GM18498 (cell line): ENCODE measurements at regions not wholly inside any gene's neighbourhood (a gene's known extent, or its start where the extent isn't known, plus 50 kb on each side); places are given as distances from the start of the nearest gene placed in this dataset.
A peak's percentile ranks its signal among the peaks of the same experiment; 100 is the strongest.

ENCODE experiments used
- ATAC-seq: cut with Tn5 transposase; IDR thresholded peaks from one replicate; pipeline ENCODE4 v1.9.1; 2021; ENCODE audit warnings: mild to moderate bottlenecking, moderate library complexity; ENCODE audit not compliant: unreplicated experiment

DNA sequence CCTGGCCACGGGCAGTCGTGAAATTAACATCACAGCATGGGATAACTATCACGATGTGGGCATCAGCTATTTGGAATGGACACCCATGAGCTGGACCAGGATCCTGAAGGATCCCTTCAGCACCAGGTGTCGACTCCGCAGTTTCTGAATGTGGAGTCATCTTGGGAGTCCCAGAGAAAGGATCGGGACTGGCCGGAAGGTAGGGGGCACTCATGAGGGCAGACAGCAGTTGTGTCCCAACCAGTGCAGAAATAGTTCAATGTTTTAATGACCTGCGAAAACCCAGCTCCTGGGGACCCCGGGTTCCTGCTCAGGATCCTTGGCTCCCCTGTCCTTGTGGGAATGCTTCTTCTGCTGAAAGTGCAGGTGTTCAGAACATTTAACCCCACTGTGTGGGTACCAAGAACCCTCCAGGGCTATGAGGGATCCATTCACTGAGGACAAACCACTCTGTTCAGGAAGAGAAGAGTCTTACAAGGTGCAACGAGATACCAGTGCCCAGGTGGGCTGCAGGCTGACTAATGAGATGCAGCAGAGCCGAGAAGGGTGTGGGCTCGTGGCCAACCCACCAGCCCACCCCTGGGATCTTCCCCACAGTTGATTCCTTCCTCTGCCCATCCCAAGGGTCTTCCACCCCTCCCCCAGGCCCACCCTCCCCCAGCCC lies 154.8 kb downstream of the SALL1 start:
- no peak for ATAC-seq

DNA sequence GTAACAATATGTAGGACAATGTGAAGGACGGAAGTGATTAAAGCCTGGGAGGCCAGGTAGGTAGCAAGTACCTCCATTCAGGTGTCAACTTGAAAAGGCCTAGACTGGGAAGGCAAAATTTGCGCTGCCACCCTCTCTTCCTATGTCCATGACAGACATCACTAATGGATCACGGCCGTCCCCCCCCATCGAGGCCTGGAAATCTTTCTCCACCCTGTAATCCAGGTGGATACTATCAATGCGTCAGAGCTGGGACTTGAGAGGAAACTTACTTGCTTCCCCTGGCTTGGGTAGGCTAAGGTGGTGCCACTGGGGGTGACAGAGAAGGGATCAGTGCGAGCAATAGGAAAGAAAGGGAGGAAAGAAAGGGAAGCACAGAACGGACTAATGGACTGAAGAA lies 156.1 kb downstream of the SALL1 start:
- no peak for ATAC-seq

DNA sequence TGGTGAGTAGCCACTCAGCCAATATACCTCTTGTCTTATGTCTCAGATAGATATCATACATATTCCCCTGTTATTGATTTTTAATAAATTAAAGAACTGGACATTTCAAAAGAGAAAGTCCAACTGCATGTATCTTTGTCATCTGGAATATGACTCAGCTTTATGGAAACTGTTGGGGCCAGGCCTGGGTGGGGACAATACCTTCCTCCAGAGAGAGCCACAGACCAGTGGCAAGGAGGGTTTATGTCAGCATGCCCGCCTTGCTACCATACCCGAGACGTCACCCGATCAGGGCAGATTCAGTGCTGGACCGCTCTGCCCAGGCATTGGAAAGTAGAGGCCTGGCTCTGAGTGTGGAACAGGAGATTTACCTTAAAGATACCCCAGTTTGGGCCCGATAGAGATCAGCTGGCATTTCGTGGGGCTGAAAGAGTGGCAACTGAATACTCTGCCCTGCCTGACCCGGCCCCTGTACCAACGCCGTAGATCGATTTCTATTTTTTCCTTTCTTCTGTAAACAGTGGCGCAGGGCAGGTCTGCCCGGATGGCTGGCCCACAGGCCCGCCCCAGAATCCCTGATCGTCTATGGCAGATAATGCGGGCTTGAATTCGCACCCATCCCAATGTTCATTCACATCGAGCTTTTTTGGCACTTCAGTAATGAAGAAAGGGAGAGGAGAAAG lies 158.6 kb downstream of the SALL1 start:
- ATAC-seq, result no peak

DNA sequence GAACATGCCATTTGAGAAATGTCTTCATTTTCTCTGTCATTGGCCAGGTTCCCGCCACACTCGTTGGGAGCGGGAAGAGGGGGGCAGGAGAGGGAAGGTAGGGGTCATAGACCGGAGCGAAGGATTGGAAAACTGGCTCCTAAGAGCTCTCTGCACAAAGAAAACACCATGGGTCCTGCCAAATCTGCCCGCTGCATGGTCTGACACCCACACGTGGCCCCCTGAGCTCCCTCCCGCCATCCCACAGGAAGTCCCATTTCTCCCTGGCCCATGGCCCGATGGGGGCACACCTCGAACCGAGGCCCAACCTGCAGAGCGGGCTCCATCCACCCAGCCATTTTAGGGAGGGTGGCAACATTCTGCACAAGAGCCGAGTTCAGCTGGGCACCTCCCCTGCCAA lies 159.6 kb downstream of the SALL1 start:
- no peak for ATAC-seq

DNA sequence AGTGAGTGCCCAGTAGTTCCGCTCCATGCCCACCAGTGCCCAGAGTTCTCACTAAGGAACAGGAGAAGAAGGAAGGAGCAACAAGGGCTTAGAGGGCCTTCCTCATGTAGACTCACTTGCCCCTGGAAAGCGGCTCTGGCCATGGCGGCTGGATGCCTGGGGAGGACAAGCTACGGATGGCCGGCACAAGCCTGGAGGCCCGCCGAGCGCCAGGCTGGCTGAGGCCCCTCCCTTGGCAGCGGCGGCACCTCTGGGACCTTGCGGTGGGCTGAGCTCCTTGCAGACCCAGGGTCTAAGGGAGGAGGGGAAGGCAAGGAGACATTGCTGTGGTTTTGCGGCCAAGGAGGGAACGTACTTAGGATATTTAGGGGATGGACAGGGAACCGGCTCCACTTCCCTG lies 160.1 kb downstream of the SALL1 start:
- ATAC-seq, result no peak

DNA sequence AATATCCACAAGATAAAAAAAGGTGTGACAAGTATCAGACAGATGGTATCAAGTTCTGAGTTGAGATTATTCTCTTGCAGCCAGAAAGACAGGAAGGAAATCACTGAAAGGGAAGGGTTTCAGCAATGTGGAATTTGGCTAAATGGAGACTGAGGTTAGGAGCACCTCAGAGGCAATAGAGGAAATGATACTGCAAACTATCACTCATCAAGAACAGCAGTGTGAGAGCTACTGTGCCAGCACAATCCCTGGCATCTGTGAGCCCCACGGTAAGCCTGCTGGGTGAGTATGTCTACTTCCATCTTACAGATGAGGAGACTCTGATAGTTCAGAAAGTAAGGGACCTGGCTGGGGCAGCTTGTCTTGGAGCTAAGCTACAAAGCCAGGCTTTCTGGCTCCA lies 162.0 kb downstream of the SALL1 start:
- no peak for ATAC-seq

DNA sequence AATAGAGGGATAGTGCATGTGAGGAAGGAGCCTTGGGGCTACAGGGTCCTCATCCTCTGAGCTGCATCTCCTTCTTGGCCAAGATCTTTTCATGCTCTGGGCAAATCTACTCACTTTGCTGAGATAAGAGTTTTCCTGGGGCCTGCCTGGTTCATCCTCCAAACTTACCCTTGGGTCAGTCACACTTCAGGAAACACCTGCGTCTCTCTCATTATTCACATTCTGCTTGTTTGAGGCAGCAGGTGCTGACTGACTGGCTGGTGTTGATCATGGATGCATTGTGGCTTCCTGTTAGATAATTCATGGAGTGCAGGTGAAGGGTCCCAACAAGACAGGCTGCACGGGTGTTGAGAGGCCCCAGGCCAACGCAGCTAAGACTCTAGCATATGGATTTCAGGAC lies 162.6 kb downstream of the SALL1 start:
- no peak for ATAC-seq

DNA sequence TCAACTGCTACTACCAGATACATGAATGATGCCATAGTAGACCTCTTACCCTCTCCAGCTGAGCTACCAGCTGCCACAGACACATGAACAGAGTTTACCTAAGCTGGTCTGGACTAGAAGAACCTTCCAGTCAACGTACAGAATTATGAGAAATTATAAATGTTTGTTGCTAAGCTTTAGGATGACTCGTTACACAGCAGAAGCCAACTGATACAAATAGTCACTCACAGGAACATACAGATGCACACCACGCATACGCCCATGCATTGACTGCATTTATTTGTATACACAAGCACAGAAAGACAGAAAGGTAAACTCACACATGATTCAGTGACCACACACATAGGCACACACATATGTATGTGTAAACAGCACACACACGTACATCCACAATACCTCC lies 164.6 kb downstream of the SALL1 start:
- ATAC-seq, result no peak

DNA sequence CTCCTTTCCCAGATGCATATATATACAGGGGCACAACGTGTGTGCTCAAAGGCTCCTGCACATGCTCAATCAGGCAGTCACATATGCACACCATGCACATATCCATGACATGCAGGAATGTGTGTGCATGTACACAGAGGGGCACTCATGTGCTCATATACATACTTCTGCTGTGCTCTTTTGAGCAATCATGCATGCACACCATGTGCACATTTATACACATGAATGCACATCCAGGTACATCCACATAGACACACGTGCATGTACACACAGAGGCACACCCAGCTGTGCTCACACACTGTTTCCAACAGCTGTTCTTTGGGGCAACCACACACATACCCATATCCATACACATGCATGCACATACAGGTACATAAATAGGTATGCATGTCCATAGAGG lies 165.3 kb downstream of the SALL1 start:
- no peak for ATAC-seq

DNA sequence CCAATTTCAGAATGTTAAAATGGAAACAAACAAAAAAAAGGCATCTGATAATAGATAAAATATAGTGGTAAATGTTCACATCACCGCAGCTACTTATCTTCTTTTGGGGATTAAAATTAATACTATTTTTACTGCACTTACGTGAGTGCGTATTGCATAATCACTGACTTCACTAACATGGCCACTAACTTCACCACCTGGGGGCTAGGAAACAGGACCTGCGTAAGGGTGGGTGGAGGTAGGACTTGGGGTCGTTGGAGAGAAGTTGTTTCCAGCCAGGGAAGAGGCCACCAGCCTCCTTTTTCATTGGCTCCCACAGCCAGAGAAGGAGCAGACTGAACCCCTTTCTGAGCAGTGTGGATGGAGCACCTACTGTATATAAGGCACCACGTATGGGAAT lies 166.4 kb downstream of the SALL1 start:
- no peak for ATAC-seq

DNA sequence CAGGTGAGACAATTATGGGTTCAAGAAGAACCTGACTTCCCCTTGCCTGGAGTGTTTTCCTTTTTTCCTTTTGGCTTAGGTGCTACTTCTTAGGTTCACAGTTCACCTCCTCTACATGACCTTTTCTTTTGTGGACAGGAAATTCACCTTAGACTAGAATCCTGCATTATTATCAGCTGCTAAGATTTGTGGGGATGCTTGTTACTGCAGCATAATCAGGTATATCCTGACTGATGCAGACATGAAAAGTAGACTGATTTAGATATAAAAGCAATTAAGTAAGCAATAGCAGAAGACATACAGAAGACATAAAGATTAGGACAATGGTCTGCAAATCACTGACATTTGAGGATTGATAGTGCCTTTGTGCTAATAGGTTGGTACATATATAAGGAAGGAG lies 168.3 kb downstream of the SALL1 start:
- ATAC-seq, result no peak

DNA sequence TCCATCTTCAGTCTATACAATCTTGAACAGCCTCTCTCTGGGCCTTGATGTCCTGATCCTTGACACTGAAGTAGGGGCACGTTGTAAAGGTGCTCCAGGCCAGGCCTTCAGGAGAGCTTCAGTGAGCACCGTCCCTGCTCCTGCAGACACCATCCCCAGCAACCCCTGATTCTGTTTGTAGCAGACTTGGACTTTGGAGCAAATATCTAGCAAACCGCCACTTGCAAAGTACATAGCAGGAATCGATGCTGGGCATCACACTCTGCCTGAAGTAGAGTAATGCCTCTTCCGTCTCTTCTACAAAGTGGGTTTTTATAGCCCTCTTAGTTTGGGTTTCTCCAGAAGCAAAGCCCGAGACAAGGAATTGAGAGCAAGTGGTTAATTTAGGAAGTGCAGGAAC lies 169.1 kb downstream of the SALL1 start:
- no peak for ATAC-seq

DNA sequence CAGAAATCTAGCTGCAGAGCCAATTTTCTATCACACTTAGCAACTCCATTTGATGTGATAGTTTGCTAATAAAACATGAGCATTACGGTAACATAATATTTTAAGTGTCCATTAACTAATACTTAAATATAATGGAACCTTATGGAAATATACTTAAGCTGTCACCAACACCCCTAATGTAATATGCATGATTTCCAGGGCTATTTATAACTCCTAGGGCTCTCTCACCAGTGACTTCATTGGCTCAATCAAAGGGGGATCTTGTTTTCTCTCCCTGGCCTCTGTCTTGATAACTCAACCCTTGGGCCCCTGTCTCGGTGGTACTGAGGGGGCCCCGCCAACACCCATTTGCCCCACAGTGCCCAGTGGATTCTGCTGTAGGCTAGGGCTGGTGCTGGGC lies 170.4 kb downstream of the SALL1 start:
- no peak for ATAC-seq

DNA sequence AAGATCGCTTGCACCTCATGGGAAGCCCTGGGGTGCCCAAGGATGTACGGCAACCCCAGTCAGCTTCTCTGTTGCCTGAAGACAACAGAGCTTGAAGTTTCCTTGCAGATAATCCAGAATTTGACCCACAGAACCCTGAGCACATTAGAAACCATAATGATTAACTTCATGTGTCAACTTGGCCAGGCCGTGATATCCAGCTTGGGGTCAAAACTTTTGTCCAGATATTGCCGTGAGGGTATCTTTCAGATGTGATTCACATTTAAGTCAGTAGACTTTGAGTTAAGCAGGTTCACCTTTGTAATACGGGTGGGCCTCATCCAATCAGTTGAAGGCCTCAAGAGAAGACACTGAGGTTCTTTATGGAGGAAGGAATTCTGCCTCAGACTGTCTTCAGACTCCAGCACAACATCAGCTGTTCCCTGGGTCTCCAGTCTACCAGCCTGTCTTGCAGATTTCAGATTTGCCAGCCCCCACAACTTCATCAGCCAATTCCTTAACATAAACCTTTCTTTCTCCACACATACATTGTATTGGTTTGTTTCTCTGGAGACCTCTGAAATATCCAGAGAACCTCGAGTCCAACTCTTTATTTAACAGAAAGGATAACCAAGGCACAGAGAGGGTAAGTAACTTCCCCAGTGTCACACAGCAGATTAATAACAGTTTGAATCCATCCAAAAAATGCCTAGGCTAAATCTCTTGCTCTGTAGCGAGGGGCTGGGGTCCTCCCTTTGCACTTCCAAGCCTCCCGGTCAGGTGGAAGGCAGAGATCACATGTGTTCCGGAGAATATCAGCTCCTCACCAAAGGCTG lies 171.1 kb downstream of the SALL1 start:
- no peak for ATAC-seq

DNA sequence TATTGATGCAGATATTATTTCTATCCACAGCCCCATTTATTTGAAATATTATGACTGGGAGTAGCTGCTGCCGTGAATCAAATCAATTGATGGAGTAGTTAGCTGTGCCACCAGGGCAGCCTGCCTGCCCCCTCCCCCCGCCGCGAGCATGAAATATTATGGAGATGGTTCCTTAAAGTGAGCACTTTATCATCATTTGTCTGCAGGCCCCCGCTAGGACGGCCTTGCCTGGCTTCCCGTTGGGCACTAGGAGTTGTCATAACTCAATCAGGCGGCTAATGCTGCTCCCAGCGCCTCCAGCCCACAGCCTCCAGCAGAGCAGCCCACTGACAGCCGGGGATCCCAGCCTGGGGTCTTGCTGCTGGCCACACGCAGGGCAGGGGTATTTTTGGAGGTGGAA lies 173.9 kb downstream of the SALL1 start:
- no peak for ATAC-seq

DNA sequence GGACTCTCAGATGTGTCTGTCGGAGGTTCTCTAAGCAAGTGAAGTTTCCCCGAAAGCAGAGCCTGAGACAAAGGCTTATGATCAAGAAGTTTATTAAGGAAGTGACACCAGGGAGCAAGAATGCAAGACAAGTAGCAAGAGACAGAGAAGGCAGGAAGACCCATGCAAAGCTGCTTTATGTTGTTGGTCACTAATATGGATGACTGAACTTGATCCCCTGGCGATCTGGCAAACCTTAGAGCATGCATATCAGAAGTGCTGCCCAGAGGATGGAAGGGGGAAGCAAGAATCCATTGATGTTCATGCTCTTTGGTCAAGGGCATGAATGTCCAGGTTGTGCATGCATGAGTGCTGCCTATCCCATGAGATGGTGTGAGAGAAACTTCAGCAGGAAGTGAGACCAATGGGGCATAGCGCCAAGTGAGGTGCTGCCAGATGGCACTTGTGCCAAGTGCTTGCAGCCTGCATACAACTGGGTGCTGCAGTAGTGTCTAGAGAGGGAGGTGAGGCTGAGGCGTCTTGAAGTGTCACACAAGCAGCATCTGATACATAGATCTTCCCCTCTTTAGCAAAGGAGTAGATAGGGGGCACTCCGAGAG lies 176.5 kb downstream of the SALL1 start:
- ATAC-seq, result no peak

DNA sequence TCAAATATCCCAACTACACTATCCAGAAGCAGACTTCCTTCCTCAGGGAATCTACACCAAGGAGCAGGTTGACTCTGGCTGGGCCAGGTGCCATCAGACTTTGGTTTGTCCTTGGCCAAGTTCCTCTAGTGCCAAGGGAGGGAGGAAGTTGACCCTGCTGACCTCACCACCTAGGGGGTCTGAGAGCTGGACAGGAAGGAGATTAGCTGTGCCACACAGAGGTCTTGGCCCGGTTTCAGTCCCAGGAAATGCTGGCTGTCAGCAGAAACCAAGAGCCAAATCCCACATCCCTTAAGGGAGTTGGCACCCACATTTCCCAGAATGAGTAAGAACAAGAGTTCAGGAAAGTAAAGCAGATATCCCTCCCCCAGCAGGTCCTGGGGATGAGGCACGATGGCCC lies 178.2 kb downstream of the SALL1 start:
- no peak for ATAC-seq

DNA sequence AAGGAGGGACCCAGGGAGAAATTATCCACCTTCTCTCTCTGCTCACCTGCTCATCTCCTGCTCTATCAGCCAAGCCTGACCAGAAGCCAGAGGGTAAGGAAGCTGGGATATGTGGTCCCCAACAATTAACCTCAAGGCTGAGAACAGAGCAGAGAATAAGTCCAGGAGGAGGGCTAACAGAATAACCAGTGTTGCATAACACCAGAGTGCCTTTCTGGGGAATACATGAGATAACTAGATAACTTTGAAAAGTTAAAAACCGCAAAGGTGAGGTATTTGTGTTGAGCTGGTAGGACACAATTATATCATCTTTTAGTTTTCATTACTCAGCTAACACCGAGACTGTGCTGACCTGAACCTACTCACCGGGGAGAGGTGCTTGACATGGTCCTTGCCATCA lies 180.8 kb downstream of the SALL1 start:
- ATAC-seq, result no peak

DNA sequence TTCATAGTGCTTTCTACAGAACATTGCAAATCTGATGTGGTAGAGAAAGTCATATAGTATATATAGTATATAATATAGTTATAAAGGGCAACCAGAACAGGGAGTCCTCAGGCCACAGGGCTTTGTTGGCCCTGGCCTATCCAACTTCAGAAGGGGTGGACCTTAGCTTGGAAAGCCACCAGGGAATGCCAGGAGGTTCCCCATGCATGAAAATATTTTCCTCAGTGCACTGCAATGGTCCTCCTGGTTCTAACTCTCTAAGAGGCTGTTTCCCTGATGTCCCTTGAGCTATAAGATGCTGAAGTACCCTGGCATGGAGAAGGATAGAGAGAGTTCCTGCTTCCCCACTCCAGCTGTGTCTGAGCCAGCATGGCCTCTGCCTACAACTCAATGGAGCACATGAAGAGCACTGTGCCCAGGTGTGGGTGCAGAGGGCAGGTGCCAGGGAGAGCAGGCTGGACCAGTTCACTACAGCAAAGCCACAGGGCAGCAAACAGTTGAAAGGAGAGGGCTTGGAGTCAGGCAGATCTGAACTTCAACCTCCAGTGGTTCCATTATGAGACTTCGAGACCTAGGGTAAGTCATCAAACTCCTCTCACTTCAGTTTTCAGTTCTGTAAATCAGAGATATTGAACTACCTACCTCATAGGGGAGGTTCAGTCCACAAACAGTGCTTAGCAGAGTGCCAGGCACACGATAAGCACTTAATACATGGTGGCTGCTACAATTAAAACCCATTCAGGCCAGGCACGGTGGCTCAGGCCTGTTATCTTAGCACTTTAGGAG lies 183.1 kb downstream of the SALL1 start:
- peak; percentile 78 for ATAC-seq

DNA sequence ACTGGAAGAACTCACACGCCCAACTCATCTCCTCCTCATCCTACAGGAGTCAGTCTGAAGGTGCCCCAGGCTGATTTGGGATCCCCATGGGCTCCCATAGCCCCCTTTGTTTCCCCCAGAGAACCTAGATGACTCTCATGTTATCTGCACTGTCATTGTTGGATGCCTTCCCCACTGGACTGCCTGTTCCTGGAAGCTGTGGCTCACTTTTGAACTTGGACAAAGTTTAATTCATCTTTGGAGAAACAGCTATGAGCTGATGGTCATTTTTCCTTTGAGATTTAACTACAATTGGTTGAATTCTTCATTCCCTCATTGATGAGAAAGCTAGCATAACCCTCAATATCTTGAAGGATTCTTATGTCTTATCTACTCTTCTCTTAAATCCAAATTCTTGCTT lies 186.6 kb downstream of the SALL1 start:
- ATAC-seq, result no peak

DNA sequence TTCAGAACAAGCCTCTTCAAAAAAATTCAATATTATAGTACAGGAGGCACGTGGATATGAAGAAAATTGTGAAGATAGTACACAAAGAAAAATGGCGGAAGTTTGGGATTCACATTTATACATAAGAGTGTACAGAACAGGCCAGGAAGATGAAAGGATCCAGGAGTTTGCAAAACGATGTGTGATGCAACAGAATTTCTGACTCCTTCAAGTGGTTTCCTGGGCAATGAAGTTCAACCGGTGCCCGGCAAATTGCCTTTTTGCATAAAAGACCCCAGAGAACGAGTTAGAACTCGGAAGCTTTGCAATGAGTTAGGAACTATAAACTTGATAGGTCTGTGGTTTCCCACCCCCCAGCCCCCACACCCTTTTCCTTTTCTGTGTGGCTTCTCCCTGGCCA lies 189.1 kb downstream of the SALL1 start:
- ATAC-seq, result no peak
